HG02759 (cell line): ENCODE measurements at regions not wholly inside any gene's neighbourhood (a gene's known extent, or its start where the extent isn't known, plus 50 kb on each side); places are given as distances from the start of the nearest gene placed in this dataset.
"Not testable (repeated sequence)": the region's sequence is repeated elsewhere in the genome, so short reads cannot be mapped to it uniquely, and the experiment has no call there.

Experiments used
- ATAC-seq: cut with Tn5 transposase; IDR thresholded peaks from one replicate; pipeline ENCODE4 v1.9.1; 2021; ENCODE audit warnings: mild to moderate bottlenecking, moderate library complexity; ENCODE audit not compliant: unreplicated experiment

- no peak for ATAC-seq
Observed at GRCh38 chr10:113486531-113486930, 66.3 kb upstream of the HABP2 start.

GRCh38 chr10:113487154-113487553, 65.7 kb upstream of the HABP2 start:
- no peak for ATAC-seq

GRCh38 chr10:113488186-113488585, 64.7 kb upstream of the HABP2 start:
- ATAC-seq, result no peak

DNA sequence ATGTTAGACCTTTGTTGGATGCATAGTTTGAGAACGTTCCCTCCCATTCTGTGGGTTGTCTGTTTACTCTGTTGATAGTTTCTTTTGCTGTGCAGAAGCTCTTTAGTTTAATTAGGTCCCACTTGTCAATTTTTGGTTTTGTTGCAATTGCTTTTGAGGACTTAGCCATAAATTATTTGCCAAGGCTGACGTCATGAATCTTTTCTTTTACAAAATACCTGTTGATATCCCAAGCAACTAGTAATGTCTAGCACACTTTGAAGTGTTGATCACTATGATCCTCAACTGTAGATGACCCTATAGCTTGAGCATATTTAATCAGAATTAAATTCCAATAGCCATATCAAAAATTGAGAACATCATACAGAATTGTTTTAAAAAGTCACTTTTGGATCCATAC, 63.3 kb upstream of the HABP2 start:
- not testable (repeated sequence) for ATAC-seq

DNA sequence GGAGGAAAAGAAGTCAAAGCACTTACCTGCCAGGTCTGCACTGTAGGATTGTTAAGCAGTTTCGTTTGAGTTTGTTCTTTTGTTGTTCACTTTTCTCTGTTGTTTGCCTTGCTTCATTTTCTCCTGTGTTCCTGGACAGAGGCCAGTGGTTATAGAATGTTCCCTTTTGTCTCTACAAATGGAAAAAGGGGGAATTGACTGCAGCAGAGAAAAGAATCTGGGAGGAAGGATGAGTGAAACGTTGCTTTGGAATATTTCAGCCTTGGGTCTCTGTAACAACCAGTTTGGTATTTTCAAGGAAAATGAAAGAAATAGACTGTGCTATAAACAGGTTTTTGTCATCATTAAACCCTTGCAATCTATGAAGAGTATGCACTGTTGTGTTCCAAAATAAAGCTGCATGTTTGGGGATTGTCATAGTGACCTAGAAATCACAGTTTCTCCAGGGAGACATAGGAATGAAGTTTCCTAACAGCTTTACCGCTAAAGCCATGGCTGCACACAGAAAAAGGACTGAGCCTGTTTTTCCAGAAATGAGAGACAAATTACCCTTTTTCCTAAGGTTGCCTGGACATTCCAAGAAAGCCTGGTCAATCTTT, 60.8 kb upstream of the HABP2 start:
- no peak for ATAC-seq

DNA sequence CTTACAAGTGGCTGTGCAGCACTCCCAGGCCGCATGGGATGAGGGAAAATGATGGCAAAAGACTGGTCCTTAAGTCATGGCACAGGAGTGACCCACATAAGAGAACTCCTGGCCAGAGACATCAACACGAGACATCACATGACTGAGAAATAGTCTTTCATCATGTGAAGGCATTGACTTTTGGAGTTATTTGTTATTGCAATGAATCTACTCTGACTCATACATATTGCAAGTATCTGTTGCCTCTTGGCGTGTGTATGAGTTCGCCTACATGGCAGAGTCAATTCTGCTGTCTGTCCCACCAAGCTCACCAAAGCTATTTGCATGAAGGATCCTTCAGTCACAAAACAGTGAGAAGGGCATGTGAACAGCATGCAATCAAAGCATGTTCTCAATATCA, 59.7 kb upstream of the HABP2 start:
- no peak for ATAC-seq

DNA sequence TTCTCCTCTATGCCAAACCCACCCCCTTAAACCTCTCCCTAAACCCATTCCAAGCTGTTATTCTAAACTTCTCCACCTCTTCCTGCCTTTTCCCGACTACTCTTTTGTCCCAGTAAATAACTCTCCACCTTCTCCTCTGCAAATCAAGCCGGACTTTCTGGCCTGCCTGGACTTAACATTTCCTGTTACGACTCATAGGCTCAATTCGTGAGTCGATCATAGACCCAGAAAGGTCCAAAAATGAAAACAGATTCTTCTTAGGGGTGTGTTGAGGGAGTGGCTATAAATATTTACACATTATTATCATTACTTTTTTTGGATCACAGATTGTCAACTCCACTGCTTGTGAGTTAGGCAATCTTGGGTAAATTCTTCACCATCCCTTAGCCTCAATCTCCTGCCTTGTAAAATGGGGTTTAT, 59.0 kb upstream of the HABP2 start:
- no peak for ATAC-seq

DNA sequence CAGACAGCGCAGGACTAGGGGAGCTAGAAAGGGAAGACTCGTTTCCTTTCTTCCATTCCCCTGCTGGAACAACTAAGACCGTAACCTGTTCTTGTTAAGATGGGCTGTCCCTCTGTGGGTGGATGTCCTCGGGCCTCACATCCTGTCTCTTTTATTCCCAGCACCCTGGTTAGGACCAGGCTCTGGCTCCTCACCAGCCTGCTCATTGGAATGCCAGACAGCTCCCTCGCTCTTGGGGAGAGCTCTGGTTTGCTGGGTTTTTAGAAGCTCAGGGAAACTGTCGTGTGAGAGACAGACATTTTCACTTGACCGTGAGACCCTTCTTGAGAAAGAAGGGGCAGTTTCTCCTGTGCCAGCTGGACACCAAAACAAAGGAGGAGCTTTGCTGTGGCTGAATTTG, 58.1 kb upstream of the HABP2 start:
- no peak for ATAC-seq

- no peak for ATAC-seq
Observed at GRCh38 chr10:113495553-113495952, 57.3 kb upstream of the HABP2 start.

DNA sequence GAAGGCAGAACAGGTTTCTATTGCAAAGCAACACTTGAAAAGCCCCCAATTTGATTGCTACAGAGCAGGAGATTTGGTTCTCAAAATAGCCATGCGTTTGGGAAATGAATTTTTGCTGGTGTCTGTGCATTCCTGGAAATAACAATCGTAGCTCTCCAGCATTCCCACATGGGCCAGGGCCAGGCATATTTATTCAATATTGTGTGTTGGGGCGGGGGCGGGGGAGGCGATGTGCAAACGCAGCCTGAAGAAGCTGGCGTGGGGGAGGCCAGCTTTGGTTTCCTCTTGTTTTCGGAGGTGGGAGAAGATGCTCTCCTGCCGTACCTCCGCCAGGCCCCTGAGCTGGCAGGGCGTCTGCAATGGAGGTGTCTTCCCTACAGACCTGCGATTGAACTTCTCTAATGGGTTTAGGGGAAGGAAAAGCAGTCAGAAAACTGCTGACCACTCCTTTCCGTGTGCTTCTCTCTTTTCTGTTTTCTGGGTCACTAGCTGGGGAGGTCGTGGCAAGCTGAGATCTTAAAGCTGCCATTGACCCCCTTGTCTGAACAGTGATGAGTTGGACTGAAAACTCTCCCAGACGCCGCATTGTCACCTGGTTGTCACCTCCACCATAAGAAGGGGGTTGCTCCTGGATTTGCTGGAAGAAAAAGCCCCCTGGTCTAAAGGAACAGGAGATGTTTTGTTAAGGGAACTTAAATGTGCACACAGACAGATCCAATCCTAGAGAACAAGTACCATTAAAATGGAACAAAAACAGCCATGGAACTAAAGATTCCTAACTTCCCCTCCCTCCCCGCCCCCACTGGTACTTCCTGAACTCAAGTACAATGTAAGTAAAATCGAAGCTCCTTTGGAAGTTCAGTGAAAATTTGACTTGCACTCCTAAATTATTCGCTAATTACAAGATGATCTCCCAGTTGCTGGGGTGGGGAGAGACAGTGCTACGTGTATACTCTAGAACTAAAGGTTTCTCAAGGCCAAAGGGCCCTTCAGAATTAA, 56.4 kb upstream of the HABP2 start:
- no peak for ATAC-seq

- no peak for ATAC-seq
Observed at GRCh38 chr10:113497198-113497597, 55.7 kb upstream of the HABP2 start.

GRCh38 chr10:113498997-113499396, 53.9 kb upstream of the HABP2 start:
- no peak for ATAC-seq

GRCh38 chr10:113499806-113500205, 53.0 kb upstream of the HABP2 start:
- ATAC-seq, result no peak

GRCh38 chr10:113501031-113501430, 51.8 kb upstream of the HABP2 start:
- ATAC-seq, result not testable (repeated sequence)
